Chondrocyte (in vitro differentiated cells): ENCODE measurements at regions not wholly inside any gene's neighbourhood (a gene's known extent, or its start where the extent isn't known, plus 50 kb on each side); places are given as distances from the start of the nearest gene placed in this dataset.
"Not testable (repeated sequence)": the region's sequence is repeated elsewhere in the genome, so short reads cannot be mapped to it uniquely, and the experiment has no call there.

Source experiments
- DNase-seq: peaks from one replicate; pipeline ENCODE4 v3.0.0; 2021; ENCODE audit warnings: mixed read lengths, low spot score
- H3K27ac Mint-ChIP-seq: one replicate; pipeline ENCODE4 v1.8.0; 2021; ENCODE audit warnings: mild to moderate bottlenecking, moderate library complexity, mixed read lengths; ENCODE audit not compliant: unreplicated experiment
- H3K27me3 Mint-ChIP-seq: 2 replicates; pipeline ENCODE4 v1.8.0; 2021; ENCODE audit warnings: low read depth, mixed read lengths
- H3K36me3 Mint-ChIP-seq: 2 replicates; pipeline ENCODE4 v1.8.0; 2021; ENCODE audit warnings: low read depth, mixed read lengths
- H3K4me1 Mint-ChIP-seq: 2 replicates; pipeline ENCODE4 v1.8.0; 2021; ENCODE audit warnings: low read depth, mild to moderate bottlenecking, mixed read lengths
- H3K4me3 Mint-ChIP-seq: one replicate; pipeline ENCODE4 v1.8.0; 2021; ENCODE audit warnings: mild to moderate bottlenecking, moderate library complexity, mixed read lengths; ENCODE audit not compliant: unreplicated experiment
- H3K9me3 Mint-ChIP-seq: 2 replicates; pipeline ENCODE4 v1.8.0; 2021; ENCODE audit warnings: low read depth, mixed read lengths
- TF ChIP-seq, protein P1 (sequence below): fragments of 200-600 bp; sonication (generic); IDR thresholded peaks from 2 replicates; pipeline ENCODE4 v1.5.0; 2021; ENCODE audit warnings: antibody characterized with exemption, mild to moderate bottlenecking, moderate library complexity

DNA sequence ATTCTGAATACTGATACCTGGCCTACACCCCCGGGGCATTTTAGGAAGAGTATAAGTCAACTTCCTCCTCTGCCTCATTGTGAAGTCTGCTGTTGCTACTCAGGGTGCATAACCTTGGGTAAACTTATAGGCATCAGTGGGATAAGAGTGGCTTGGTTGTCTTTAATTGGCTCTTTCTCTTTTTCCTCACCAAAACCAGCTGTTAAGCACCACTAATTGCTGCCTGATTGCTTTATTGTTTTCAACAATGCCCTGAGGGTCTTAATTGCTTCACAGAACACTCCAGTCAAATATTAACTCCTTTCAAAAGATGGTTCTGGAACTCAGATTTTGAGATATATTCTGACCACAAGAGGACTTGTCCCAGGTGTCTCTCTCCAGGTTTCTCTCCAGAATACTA lies 337.0 kb upstream of the MAGEB16 start:
- Mint-ChIP-seq H3K27ac (no peak overlapping the region), H3K9me3 (peaks cover 9% of the 10 kb centered on the region), H3K4me3 (no peak overlapping the region), H3K36me3 (no peaks in the 10 kb centered on the region), H3K4me1 (no peaks in the 10 kb centered on the region), H3K27me3 (no peaks in the 10 kb centered on the region)
- no peak for DNase-seq
- TF ChIP-seq, protein P1, sequence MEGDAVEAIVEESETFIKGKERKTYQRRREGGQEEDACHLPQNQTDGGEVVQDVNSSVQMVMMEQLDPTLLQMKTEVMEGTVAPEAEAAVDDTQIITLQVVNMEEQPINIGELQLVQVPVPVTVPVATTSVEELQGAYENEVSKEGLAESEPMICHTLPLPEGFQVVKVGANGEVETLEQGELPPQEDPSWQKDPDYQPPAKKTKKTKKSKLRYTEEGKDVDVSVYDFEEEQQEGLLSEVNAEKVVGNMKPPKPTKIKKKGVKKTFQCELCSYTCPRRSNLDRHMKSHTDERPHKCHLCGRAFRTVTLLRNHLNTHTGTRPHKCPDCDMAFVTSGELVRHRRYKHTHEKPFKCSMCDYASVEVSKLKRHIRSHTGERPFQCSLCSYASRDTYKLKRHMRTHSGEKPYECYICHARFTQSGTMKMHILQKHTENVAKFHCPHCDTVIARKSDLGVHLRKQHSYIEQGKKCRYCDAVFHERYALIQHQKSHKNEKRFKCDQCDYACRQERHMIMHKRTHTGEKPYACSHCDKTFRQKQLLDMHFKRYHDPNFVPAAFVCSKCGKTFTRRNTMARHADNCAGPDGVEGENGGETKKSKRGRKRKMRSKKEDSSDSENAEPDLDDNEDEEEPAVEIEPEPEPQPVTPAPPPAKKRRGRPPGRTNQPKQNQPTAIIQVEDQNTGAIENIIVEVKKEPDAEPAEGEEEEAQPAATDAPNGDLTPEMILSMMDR: no peak

DNA sequence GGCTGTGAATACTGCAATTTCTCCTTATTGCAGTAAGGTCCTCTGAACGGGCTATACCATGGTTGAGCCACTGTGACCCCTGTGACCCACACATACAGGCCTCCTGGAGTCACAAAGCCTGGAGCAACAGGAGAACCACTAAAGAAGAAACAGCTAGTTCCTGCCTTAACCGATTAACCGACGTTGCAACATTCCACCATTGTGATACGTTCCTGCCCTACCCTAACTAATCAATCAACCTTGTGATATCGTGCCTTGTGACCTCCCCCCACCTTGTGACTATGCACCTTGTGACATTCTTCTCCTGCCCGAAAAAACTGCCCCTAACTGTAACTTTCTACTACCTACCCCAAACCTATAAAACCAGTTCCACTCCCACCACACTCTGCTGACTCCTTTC lies 301.5 kb upstream of the MAGEB16 start:
- not testable (repeated sequence) for DNase-seq, H3K4me3 Mint-ChIP-seq, H3K4me1 Mint-ChIP-seq, H3K36me3 Mint-ChIP-seq, H3K27ac Mint-ChIP-seq, H3K9me3 Mint-ChIP-seq, H3K27me3 Mint-ChIP-seq

DNA sequence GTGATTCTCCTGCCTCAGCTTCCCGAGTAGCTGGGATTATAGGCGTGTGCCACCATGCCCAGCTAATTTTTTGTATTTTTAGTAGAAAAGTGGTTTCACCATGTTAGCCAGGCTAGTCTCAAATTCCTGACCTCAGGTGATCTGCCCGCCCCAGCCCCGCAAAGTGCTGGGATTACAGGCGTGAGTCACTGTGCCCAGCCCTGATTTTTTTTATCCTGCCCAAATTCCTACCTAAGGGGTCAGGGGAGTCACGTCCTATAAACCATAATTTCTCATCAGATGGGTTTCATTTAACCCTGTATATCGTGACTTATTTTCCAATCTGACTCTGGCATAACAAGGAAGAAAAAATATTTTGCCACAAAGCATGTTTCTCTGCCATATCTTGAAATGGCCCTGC lies 300.7 kb upstream of the MAGEB16 start:
- not testable (repeated sequence) for H3K4me3 Mint-ChIP-seq, H3K27me3 Mint-ChIP-seq, H3K27ac Mint-ChIP-seq, H3K9me3 Mint-ChIP-seq, H3K4me1 Mint-ChIP-seq, H3K36me3 Mint-ChIP-seq, DNase-seq

DNA sequence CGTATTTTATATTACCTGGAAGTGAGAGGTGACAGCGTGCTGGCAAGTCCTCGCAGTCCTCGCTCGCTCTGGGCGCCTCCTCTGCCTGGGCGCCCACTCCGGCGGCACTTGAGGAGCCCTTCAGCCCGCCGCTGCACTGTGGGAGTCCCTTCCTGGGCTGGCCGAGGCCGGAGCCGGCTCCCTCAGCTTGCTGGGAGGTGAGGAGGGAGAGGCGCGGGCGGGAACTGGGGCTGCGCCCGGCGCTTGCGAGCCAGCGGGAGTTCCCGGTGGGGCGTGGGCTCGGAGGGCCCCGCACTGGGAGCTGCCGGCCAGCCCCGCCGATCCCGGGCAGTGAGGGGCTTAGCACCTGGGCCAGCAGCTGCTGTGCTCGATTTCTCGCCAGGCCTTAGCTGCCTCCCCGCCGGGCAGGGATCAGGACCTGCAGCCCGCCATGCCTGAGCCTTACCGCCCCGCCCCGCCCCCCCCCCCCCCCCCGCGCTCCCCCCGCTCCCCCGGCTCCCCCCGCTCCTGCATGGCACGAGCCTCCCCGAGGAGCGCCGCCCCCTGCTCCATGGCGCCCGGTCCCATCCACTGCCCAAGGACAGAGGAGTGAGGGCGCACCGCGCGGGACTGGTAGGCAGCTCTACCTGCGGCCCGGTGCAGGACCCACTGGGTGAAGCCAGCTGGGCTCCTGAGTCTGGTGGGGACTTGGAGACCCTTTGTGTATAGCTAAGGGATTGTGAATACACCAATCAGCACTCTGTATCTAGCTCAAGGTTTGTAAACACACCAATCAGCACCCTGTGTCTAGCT lies 298.9 kb upstream of the MAGEB16 start:
- Mint-ChIP-seq H3K9me3 (peaks cover 9% of the 10 kb centered on the region), H3K27ac (no peak overlapping the region), H3K27me3 (no peaks in the 10 kb centered on the region), H3K36me3 (no peaks in the 10 kb centered on the region), H3K4me1 (no peaks in the 10 kb centered on the region), H3K4me3 (no peak overlapping the region)
- TF ChIP-seq, protein P1: no peak
- DNase-seq: peak; percentile 92

DNA sequence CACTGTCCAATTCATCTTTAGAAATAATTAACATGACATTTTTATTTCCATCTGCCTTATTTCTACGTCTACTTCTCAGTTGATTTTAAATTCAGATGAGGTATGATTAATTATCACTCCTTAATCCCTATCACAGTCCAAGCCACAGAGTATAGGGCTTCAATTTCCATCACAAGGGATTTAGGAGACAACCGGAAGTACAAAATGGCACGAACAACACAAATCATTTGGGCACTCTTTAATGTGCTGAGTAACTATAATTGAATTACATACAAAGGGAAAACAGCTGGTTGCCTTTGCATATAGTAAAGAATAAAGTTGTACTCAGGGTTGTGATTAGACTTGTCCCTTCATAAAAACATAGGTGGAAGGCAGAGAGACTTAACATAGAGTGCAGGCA lies 290.4 kb upstream of the MAGEB16 start:
- H3K9me3 Mint-ChIP-seq: peaks cover 5% of the 10 kb centered on the region
- H3K27ac Mint-ChIP-seq: no peak overlapping the region
- no peaks in the 10 kb centered on the region for H3K27me3 Mint-ChIP-seq
- no peaks in the 10 kb centered on the region for H3K4me1 Mint-ChIP-seq
- TF ChIP-seq, protein P1: no peak
- no peaks in the 10 kb centered on the region for H3K36me3 Mint-ChIP-seq
- no peak for DNase-seq
- no peak overlapping the region for H3K4me3 Mint-ChIP-seq

DNA sequence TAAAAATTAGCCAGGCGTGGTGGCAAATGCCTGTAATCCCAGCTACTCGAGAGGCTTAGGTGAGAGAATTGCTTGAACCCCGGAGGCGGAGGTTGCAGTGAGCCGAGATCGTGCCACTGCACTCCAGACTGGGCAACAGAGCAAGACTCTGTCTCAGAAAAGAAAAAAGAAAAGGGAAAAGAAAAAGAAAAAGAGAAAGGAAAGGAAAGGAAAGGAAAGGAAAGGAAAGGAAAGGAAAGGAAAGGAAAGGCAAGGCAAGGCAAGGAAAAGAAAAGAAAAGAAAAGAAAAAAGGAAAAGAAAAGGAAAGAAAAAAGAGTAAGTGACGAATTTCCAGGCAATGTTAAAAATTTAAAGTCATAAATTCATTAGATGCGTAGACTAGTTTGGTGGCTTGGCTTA lies 250.1 kb upstream of the MAGEB16 start:
- H3K4me3 Mint-ChIP-seq, H3K4me1 Mint-ChIP-seq, H3K27ac Mint-ChIP-seq, H3K27me3 Mint-ChIP-seq, DNase-seq, H3K36me3 Mint-ChIP-seq: not testable (repeated sequence)
- H3K9me3 Mint-ChIP-seq: peaks cover 20% of the 10 kb centered on the region

DNA sequence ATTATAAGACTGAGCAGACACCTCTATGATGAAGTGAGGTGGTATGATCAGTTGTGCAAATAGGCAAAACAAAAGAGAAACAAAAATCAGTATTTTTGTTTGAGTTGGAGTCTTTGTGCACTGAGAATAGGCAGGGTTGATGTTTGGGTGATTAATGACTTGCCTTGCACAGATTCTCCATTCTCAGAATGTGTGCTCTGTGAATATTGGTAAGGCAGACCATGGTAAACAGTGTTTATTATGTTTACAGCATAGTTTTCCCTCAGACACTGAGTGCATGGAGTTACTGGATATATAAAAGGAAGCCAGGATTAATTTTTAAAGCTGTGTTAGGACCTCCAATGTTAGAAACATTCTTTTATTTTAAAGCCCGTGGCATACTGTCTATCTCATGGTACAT lies 240.2 kb upstream of the MAGEB16 start:
- Mint-ChIP-seq H3K9me3 (peaks cover 8% of the 10 kb centered on the region), H3K27me3 (no peaks in the 10 kb centered on the region), H3K27ac (no peak overlapping the region), H3K36me3 (no peaks in the 10 kb centered on the region), H3K4me3 (no peak overlapping the region), H3K4me1 (no peaks in the 10 kb centered on the region)
- TF ChIP-seq, protein P1: no peak
- no peak for DNase-seq
